HG02938 (cell line): ENCODE measurements at regions not wholly inside any gene's neighbourhood (a gene's known extent, or its start where the extent isn't known, plus 50 kb on each side); places are given as distances from the start of the nearest gene placed in this dataset.

Experiments used
- ATAC-seq: cut with Tn5 transposase; IDR thresholded peaks from one replicate; pipeline ENCODE4 v1.9.1; 2021; ENCODE audit warnings: mild to moderate bottlenecking, moderate library complexity; ENCODE audit not compliant: unreplicated experiment

- no peak for ATAC-seq
Measured at GRCh38 chr4:110675426-110675825, 52.5 kb upstream of the PITX2 start.

- no peak for ATAC-seq
Measured at GRCh38 chr4:110676241-110676640, 53.4 kb upstream of the PITX2 start.

GRCh38 chr4:110678517-110679227, 55.8 kb upstream of the PITX2 start:
- no peak for ATAC-seq

- no peak for ATAC-seq
Measured at GRCh38 chr4:110680265-110680664, 57.4 kb upstream of the PITX2 start.

GRCh38 chr4:110681381-110681780, 58.5 kb upstream of the PITX2 start:
- no peak for ATAC-seq

GRCh38 chr4:110682311-110682710, 59.4 kb upstream of the PITX2 start:
- no peak for ATAC-seq

- no peak for ATAC-seq
Measured at GRCh38 chr4:110683601-110684000, 60.7 kb upstream of the PITX2 start.

- no peak for ATAC-seq
Measured at GRCh38 chr4:110702326-110702725, 79.4 kb upstream of the PITX2 start.

- ATAC-seq = peak; percentile 74
Measured at GRCh38 chr4:110704748-110705439, 82.0 kb upstream of the PITX2 start.

GRCh38 chr4:110705440-110705782, 82.5 kb upstream of the PITX2 start:
- ATAC-seq = peak; percentile 22

GRCh38 chr4:110710070-110710469, 87.2 kb upstream of the PITX2 start:
- no peak for ATAC-seq

- no peak for ATAC-seq
Measured at GRCh38 chr4:110712486-110712885, 89.6 kb upstream of the PITX2 start.

- ATAC-seq = no peak
Measured at GRCh38 chr4:110730318-110730717, 107.4 kb upstream of the PITX2 start.

- ATAC-seq = no peak
Measured at GRCh38 chr4:110733901-110734300, 111.0 kb upstream of the PITX2 start.

- ATAC-seq = no peak
Measured at GRCh38 chr4:110735686-110736085, 112.8 kb upstream of the PITX2 start.

GRCh38 chr4:110737931-110738330, 115.1 kb upstream of the PITX2 start:
- no peak for ATAC-seq

GRCh38 chr4:110742143-110742542, 119.3 kb upstream of the PITX2 start:
- no peak for ATAC-seq

GRCh38 chr4:110748071-110748470, 125.2 kb upstream of the PITX2 start:
- ATAC-seq = no peak

GRCh38 chr4:110751183-110751582, 128.3 kb upstream of the PITX2 start:
- ATAC-seq = no peak

GRCh38 chr4:110751986-110752385, 129.1 kb upstream of the PITX2 start:
- ATAC-seq = no peak

- no peak for ATAC-seq
Measured at GRCh38 chr4:110753466-110753865, 130.6 kb upstream of the PITX2 start.

- ATAC-seq = no peak
Measured at GRCh38 chr4:110754716-110755115, 131.8 kb upstream of the PITX2 start.

GRCh38 chr4:110769578-110769977, 146.7 kb upstream of the PITX2 start:
- ATAC-seq = no peak
